ENCODE measurements at regions not wholly inside any gene's neighbourhood (a gene's known extent, or its start where the extent isn't known, plus 50 kb on each side); places are given as distances from the start of the nearest gene placed in this dataset.

GRCh38 chr5:111853748-111854147 lies 96.8 kb upstream of the NREP start:
- no peak for TF ChIP-seq SMC3 (conservative IDR thresholded peaks at IDR 0.05; ENCODE audit: poor library complexity)
- TF ChIP-seq EZH2 (IDR thresholded peaks at IDR 0.05; ENCODE audit: borderline replicate concordance, insufficient read depth, low read length, poor library complexity, severe bottlenecking): no peak
- TF ChIP-seq EP300 (conservative IDR thresholded peaks at IDR 0.05; ENCODE audit: poor library complexity, severe bottlenecking): no peak

All from neural cell (in vitro differentiated cells).